Stomach (tissue), 4 donors: ENCODE measurements at regions not wholly inside any gene's neighbourhood (a gene's known extent, or its start where the extent isn't known, plus 50 kb on each side); places are given as distances from the start of the nearest gene placed in this dataset.

Source experiments
- CTCF ChIP-seq, 7 experiments: fragments of 450-650 bp in 4 of 7; fragments of 200-600 bp in 3 of 7; sonication (generic) in 3 of 7; IDR thresholded peaks; one replicate each; pipeline ENCODE4 v1.5.1; 2016 to 2019; ENCODE audit warnings: antibody characterized with exemption in 7 of 7, control low read depth in 2 of 7, mild to moderate bottlenecking in 1 of 7
- POLR2AphosphoS5 ChIP-seq, 3 donors: sonication (generic); formaldehyde crosslinking; IDR thresholded peaks; one replicate each; pipeline ENCODE4 v1.6.1; 2016; ENCODE audit warnings: antibody characterized with exemption in 3 of 3

- TF ChIP-seq CTCF (IDR thresholded peaks at IDR 0.05) (no peak), POLR2AphosphoS5 (IDR thresholded peaks at IDR 0.05) (no peak)
Observed at GRCh38 chr5:130277002-130277401, 372.7 kb downstream of the CHSY3 start.
